GM12873 (cell line): ENCODE measurements at regions not wholly inside any gene's neighbourhood (a gene's known extent, or its start where the extent isn't known, plus 50 kb on each side); places are given as distances from the start of the nearest gene placed in this dataset.

Experiments
- CTCF ChIP-seq: IDR thresholded peaks from 2 replicates; pipeline ENCODE4 v1.5.1; 2012; ENCODE audit warnings: low read depth, mild to moderate bottlenecking, moderate library complexity, low read length, control low read depth; ENCODE audit not compliant: insufficient read depth; ENCODE audit errors: missing control alignments

- no peak for TF ChIP-seq CTCF
Observed at GRCh38 chr10:33975481-33975880, 641.0 kb upstream of the NRP1 start.

DNA sequence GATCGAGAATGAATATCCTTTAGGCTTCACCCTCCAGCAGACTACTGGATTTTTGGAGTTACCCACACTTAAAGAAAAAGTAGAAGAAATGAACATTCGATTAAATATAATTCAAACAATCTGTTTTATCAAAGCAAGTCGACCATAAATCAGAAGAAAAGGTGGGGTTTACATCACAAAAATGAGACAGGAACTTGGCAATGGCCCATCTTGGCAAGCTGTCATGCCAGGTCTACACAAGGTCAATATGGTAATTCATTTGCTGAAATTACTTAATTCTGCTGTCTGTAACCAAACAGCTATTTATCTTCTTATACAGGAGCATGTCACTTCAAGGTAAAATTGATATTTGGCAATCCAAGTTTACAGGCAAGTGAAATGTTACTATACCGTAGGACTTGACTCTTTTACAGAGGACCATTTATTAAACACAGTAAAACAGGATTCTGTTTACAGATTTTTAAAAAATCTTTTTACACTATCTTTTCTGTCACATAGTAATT lies 640.6 kb upstream of the NRP1 start:
- TF ChIP-seq CTCF: no peak

GRCh38 chr10:33968983-33969382 lies 634.5 kb upstream of the NRP1 start:
- TF ChIP-seq CTCF: no peak

DNA sequence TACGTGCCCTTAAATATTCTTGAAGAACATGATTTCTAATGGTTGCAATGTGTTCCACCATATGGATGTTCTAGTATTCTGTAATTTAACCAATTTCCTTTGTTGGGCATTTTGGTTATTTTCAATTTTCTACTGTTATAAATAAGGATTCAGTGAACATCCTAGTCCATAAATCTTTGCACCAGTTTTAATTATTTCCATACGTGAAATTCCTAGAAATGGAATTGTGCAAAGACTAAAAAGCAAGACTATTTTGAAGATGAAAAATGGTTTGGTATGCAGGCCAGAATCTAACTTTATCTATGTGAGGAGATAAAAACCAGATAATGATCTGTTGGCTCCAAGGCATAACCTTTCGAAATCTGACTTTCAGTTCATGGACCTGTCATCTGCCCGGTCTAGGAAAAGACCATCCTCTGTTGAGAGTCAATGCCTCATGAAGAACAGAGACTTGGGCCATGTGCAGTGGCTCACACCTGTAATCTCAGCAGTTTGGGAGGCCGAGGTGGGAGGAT lies 633.2 kb upstream of the NRP1 start:
- no peak for TF ChIP-seq CTCF

GRCh38 chr10:33966946-33967345 lies 632.5 kb upstream of the NRP1 start:
- no peak for TF ChIP-seq CTCF

GRCh38 chr10:33965795-33966581 lies 631.5 kb upstream of the NRP1 start:
- no peak for TF ChIP-seq CTCF

DNA sequence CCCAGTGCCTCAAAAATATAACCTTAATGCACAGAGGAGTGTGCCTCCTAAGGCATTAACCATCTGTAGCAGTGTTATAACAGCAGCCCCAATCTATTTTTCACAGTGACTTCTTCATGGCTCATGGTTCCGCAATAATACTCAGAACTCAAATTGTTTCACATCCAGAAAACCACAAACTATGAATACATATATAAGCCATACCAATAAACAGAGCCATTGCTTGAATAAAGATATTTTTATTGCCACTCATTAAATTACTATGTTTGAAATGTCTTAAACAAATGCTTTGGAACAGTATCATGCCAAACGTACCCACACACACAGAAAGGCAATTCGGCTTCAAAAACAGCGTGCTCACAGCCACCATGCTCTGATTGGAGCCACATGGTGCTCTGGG lies 629.3 kb upstream of the NRP1 start:
- no peak for TF ChIP-seq CTCF
